Esophagus muscularis mucosa (tissue), 4 donors: ENCODE measurements at regions not wholly inside any gene's neighbourhood (a gene's known extent, or its start where the extent isn't known, plus 50 kb on each side); places are given as distances from the start of the nearest gene placed in this dataset.
"Not testable (repeated sequence)": the region's sequence is repeated elsewhere in the genome, so short reads cannot be mapped to it uniquely, and the experiment has no call there.

Experiments used
- DNase-seq: peaks from one replicate; pipeline ENCODE4 v3.0.0-alpha.2; 2017; ENCODE audit errors: extremely low spot score
- H3K27ac ChIP-seq, 4 donors: fragments of 200-600 bp; sonication (generic); replicated peaks in 1 of 4; 1 replicate in 3 of 4; 2 replicates in 1 of 4; pipeline ENCODE4 v1.5.1; 2016 to 2019; ENCODE audit warnings: mild to moderate bottlenecking in 1 of 4
- H3K27me3 ChIP-seq, 4 donors: fragments of 200-600 bp; sonication (generic); one replicate each; pipeline versions ENCODE4 v1.5.1 to v1.6.0; 2016 to 2019
- H3K36me3 ChIP-seq, 4 donors: fragments of 200-600 bp; sonication (generic); one replicate each; pipeline ENCODE4 v1.5.1; 2016 to 2019
- H3K4me1 ChIP-seq, 4 donors: fragments of 200-600 bp; sonication (generic); one replicate each; pipeline ENCODE4 v1.5.1; 2016 to 2019
- H3K4me3 ChIP-seq, 4 donors: fragments of 200-600 bp; sonication (generic); 1 replicate in 2 of 4; 2 replicates in 2 of 4; pipeline ENCODE4 v1.5.1; 2016 to 2019; ENCODE audit warnings: mild to moderate bottlenecking in 4 of 4, moderate library complexity in 1 of 4
- H3K9me3 ChIP-seq, 4 donors: fragments of 200-600 bp; sonication (generic); 1 replicate in 3 of 4; 2 replicates in 1 of 4; pipeline ENCODE4 v1.5.1; 2016 to 2019
- EP300 ChIP-seq: sonication (generic); formaldehyde crosslinking; IDR thresholded peaks from one replicate; pipeline ENCODE4 v1.6.1; 2017; ENCODE audit warnings: antibody characterized with exemption
- POLR2A ChIP-seq: fragments of 450-650 bp; IDR thresholded peaks from one replicate; pipeline ENCODE4 v1.6.1; 2017; ENCODE audit warnings: antibody characterized with exemption, moderate library complexity, mild to moderate bottlenecking, low read depth
- POLR2AphosphoS5 ChIP-seq, 2 donors: sonication (generic); formaldehyde crosslinking; IDR thresholded peaks; one replicate each; pipeline ENCODE4 v1.6.1; 2017; ENCODE audit warnings: antibody characterized with exemption in 2 of 2
- WGBS: methylation state at CpG from one replicate; pipeline ENCODE4 v1.1.5; 2018; 5-methylcytosine and 5-hydroxymethylcytosine counted together
- intact Hi-C: fragments of 100-400 bp; cut with DNase I; formaldehyde crosslinking; loops from one replicate; pipeline ENCODE4 v1.15.1; 2023
- TF ChIP-seq, protein P1 (sequence below), 3 experiments: fragments of 200-600 bp in 2 of 3; fragments of 450-650 bp in 1 of 3; sonication (generic) in 2 of 3; IDR thresholded peaks; one replicate each; pipeline ENCODE4 v1.5.1; 2017 to 2019; ENCODE audit warnings: antibody characterized with exemption in 3 of 3, mild to moderate bottlenecking in 2 of 3, moderate library complexity in 1 of 3

GRCh38 chr1:184176058-184176457 lies 124.5 kb downstream of the TSEN15 start:
- DNase-seq: no peak
- Histone ChIP-seq H3K4me3 (no peak overlapping the region), H3K27me3 (no peaks in the 10 kb centered on the region), H3K9me3 (no peaks in the 10 kb centered on the region), H3K27ac (no peak overlapping the region), H3K4me1 (no peaks in the 10 kb centered on the region), H3K36me3 (no peaks in the 10 kb centered on the region)
- TF ChIP-seq POLR2AphosphoS5 (IDR thresholded peaks at IDR 0.05): no peak
- no peak for TF ChIP-seq POLR2A
- TF ChIP-seq, protein P1, sequence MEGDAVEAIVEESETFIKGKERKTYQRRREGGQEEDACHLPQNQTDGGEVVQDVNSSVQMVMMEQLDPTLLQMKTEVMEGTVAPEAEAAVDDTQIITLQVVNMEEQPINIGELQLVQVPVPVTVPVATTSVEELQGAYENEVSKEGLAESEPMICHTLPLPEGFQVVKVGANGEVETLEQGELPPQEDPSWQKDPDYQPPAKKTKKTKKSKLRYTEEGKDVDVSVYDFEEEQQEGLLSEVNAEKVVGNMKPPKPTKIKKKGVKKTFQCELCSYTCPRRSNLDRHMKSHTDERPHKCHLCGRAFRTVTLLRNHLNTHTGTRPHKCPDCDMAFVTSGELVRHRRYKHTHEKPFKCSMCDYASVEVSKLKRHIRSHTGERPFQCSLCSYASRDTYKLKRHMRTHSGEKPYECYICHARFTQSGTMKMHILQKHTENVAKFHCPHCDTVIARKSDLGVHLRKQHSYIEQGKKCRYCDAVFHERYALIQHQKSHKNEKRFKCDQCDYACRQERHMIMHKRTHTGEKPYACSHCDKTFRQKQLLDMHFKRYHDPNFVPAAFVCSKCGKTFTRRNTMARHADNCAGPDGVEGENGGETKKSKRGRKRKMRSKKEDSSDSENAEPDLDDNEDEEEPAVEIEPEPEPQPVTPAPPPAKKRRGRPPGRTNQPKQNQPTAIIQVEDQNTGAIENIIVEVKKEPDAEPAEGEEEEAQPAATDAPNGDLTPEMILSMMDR (IDR thresholded peaks at IDR 0.05): no peak
- no peak for TF ChIP-seq EP300
- 100% methylated on average over 2 of the region's 2 CpGs for WGBS
- intact Hi-C loops: no loop called here

DNA sequence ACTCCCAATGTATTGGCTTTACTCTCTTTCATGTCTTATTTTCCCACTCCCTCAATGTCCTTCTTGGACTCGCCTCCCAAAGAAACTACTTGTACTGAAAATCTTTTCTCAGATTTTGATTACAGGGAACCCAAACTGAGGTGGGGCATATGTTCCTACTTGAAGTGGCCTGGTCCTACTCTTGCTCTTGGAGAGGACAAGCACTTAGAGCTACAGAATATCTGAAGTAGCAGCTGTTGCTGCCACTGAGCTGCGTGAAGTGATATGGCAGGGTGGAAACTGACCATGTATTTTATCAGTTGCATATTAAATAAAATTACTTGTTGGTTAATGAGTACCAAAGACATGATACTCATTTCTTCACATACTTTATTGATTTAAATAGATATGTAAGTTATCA lies 129.5 kb downstream of the TSEN15 start:
- WGBS: 100% methylated on average over 2 of the region's 2 CpGs
- Histone ChIP-seq H3K27ac (no peak overlapping the region), H3K27me3 (no peaks in the 10 kb centered on the region), H3K4me1 (no peaks in the 10 kb centered on the region), H3K4me3 (no peak overlapping the region), H3K36me3 (no peaks in the 10 kb centered on the region), H3K9me3 (no peaks in the 10 kb centered on the region)
- TF ChIP-seq POLR2A (no peak), EP300 (no peak), POLR2AphosphoS5 (IDR thresholded peaks at IDR 0.05) (no peak)
- TF ChIP-seq, protein P1 (IDR thresholded peaks at IDR 0.05): no peak
- no peak for DNase-seq
- intact Hi-C loops: no loop called here

DNA sequence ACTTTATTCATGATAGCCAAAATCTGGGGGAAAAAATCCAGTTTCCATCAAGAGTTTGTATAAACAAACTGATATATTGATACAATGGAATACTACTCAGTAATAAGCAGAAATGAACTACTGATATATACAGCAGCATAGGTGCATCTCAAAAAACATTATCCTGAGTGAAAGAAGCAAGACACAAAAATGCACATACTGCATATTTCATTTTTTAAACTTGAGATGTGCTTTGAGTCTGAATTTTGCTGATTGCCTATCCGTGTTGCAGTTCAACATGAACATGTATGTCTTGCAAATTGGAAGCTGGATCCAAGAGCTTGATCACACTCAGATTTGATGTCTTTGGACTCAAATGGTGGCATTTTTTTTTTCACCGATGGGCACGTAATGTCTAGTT lies 132.4 kb downstream of the TSEN15 start:
- 97% methylated on average over 3 of the region's 3 CpGs for WGBS
- TF ChIP-seq EP300 (no peak), POLR2A (no peak), POLR2AphosphoS5 (IDR thresholded peaks at IDR 0.05) (no peak)
- TF ChIP-seq, protein P1 (IDR thresholded peaks at IDR 0.05): no peak
- intact Hi-C loops: no loop called here
- Histone ChIP-seq H3K4me3 (no peak overlapping the region), H3K27me3 (no peaks in the 10 kb centered on the region), H3K9me3 (no peaks in the 10 kb centered on the region), H3K4me1 (no peaks in the 10 kb centered on the region), H3K27ac (no peak overlapping the region), H3K36me3 (no peaks in the 10 kb centered on the region)
- DNase-seq: no peak

DNA sequence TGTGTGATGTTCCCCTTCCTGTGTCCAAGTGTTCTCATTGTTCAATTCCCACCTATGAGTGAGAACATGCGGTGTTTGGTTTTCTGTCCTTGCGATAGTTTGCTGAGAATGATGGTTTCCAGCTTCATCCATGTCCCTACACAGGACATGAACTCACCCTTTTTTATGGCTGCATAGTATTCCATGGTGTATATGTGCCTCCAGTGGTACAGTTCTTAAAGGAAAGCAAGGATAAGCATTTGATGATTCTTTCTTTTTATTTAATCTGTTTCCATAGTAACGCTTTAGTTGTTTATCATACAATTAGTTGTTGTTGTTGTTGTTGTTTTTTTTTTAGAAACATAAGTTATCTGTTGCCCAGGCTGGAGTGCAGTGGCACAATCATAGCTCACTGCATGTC lies 133.1 kb downstream of the TSEN15 start:
- H3K27me3 ChIP-seq: not testable (repeated sequence)

GRCh38 chr1:184185347-184185746 lies 133.8 kb downstream of the TSEN15 start:
- H3K9me3 ChIP-seq: no peaks in the 10 kb centered on the region
- H3K27ac ChIP-seq: no peak overlapping the region
- no peak for TF ChIP-seq EP300
- TF ChIP-seq POLR2A: no peak
- TF ChIP-seq, protein P1 (IDR thresholded peaks at IDR 0.05): no peak
- TF ChIP-seq POLR2AphosphoS5 (IDR thresholded peaks at IDR 0.05): no peak
- H3K4me1 ChIP-seq: peaks cover 0 to 8% (median 4%) of the 10 kb centered on the region in 4 donors
- no peaks in the 10 kb centered on the region for H3K36me3 ChIP-seq
- no peak overlapping the region for H3K4me3 ChIP-seq
- no peaks in the 10 kb centered on the region for H3K27me3 ChIP-seq
- WGBS: 94% methylated on average over 3 of the region's 3 CpGs
- intact Hi-C loops: no loop called here
- no peak for DNase-seq

More for the DNA sequence above, 133.1 kb downstream of the TSEN15 start:
- H3K27ac ChIP-seq, H3K36me3 ChIP-seq, H3K4me1 ChIP-seq, DNase-seq, intact Hi-C loops, H3K4me3 ChIP-seq, H3K9me3 ChIP-seq: not testable (repeated sequence)
- WGBS: 92% methylated on average over 3 of the region's 3 CpGs
